Kidney epithelial cell (primary cell): ENCODE measurements at regions not wholly inside any gene's neighbourhood (a gene's known extent, or its start where the extent isn't known, plus 50 kb on each side); places are given as distances from the start of the nearest gene placed in this dataset.

Experiments
- DNase-seq: peaks from one replicate; pipeline ENCODE4 v3.0.0-alpha.2; 2010; ENCODE audit warnings: low read depth
- H3K27me3 ChIP-seq: 2 replicates; pipeline ENCODE4 v1.6.0; 2011; ENCODE audit warnings: low read length; ENCODE audit not compliant: control insufficient read depth, insufficient read depth
- H3K36me3 ChIP-seq: 2 replicates; pipeline ENCODE4 v1.5.1; 2011; ENCODE audit warnings: low read length; ENCODE audit not compliant: control insufficient read depth, insufficient read depth
- H3K4me3 ChIP-seq: 2 replicates; pipeline ENCODE4 v1.5.1; 2011; ENCODE audit warnings: low read depth, mild to moderate bottlenecking, control low read depth, low read length
- CTCF ChIP-seq: IDR thresholded peaks from 2 replicates; pipeline ENCODE4 v1.5.1; 2011; ENCODE audit warnings: mild to moderate bottlenecking, moderate library complexity, low read length, control low read depth, inconsistent platforms; ENCODE audit not compliant: insufficient read depth, poor library complexity, severe bottlenecking

- TF ChIP-seq CTCF = no peak
These were observed 137.6 kb upstream of the CDYL start for GRCh38 chr6:4638641-4639040.

GRCh38 chr6:4637691-4638433 lies 138.3 kb upstream of the CDYL start:
- H3K27me3 ChIP-seq = no peaks in the 10 kb centered on the region
- H3K36me3 ChIP-seq = no peaks in the 10 kb centered on the region
- no peak overlapping the region for H3K4me3 ChIP-seq
- DNase-seq = peak; percentile 67
- no peak for TF ChIP-seq CTCF

More at GRCh38 chr6:4638641-4639040, 137.6 kb upstream of the CDYL start:
- H3K36me3 ChIP-seq = no peaks in the 10 kb centered on the region
- DNase-seq = no peak
- no peaks in the 10 kb centered on the region for H3K27me3 ChIP-seq
- no peak overlapping the region for H3K4me3 ChIP-seq

DNA sequence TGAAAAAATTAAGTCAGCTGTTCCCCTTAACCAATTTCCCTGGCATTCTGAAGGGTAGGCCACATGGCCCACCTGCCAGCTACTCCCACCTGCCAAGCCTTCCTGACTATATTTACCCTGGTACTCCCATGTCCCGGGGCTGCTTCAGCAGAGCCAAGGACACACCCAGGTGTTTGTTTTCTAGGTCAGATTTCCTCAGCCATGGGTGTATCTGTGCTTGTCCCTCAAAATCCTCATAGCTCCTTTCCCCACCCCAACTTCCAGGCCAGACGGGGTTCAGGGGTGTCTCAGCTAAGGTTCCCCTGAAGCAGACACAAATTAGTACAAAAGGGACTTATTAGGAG lies 139.4 kb upstream of the CDYL start:
- Histone ChIP-seq H3K36me3 (no peaks in the 10 kb centered on the region), H3K4me3 (no peak overlapping the region), H3K27me3 (no peaks in the 10 kb centered on the region)
- DNase-seq = no peak
- no peak for TF ChIP-seq CTCF

DNA sequence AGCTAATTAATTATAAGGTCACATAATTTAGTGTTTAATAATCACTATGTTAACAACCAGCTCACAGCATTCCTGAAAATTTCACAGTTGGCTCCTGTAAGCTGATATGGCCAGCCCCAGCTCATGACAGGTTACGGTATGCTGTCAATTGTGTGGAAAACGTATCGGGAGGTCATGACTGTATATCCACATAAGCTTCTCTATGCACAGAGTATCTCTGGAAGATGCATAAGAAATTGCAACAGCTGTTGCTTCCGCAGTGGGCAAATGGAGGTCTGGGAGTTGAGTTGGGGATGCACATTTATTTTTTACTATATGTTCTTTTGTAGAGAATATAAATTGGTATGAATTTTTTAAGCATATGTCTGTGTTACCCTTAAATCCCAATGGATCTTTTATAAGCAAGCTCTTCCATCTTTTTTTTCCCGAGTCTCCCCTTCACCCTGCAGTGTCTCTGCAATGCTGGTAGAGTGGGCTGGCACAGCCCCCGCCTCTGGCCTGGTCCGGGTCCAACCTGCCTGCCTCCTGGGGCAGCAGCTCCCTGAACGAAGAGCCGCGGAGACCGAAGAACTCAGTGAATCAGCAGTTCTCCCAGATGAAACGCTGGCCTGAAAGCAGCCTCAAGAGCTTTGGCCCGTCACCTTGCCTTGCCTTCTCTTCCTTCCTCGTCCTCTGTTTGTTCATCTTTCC lies 139.9 kb upstream of the CDYL start:
- no peak for TF ChIP-seq CTCF
- no peak overlapping the region for H3K4me3 ChIP-seq
- H3K27me3 ChIP-seq = no peaks in the 10 kb centered on the region
- no peak for DNase-seq
- no peaks in the 10 kb centered on the region for H3K36me3 ChIP-seq

GRCh38 chr6:4635666-4636065 lies 140.5 kb upstream of the CDYL start:
- Histone ChIP-seq H3K27me3 (no peaks in the 10 kb centered on the region), H3K36me3 (no peaks in the 10 kb centered on the region), H3K4me3 (no peak overlapping the region)
- no peak for TF ChIP-seq CTCF
- DNase-seq = no peak
